ENCODE measurements at regions not wholly inside any gene's neighbourhood (a gene's known extent, or its start where the extent isn't known, plus 50 kb on each side); places are given as distances from the start of the nearest gene placed in this dataset.
A peak's percentile ranks its signal among the peaks of the same experiment; 100 is the strongest.

DNA sequence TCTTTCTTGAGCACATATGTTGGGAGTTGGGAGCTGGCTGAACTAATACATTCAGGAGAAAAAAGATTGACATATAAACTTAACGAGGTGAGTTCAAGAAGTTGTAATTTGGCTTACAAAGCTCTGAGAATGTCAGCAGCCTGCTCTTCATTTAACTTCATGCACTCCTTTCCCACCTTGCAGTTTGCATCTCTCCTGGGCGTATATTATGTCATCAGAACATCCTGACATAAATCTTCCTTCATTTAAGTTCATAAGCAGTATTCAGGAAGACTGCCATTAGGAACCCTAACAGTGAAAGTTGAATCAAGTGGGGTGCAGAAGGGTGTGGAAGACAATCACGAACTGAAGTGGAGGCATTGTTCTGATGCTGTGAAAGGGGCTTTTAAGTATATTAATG lies 288.1 kb downstream of the ARPP21 start:
- H3K27ac Mint-ChIP-seq: no peak overlapping the region
- no peak for DNase-seq (ENCODE audit: low spot score in 2 of 2)
- H3K36me3 Mint-ChIP-seq: no peaks in the 10 kb centered on the region
- H3K4me1 Mint-ChIP-seq: no peaks in the 10 kb centered on the region
- no peak for ATAC-seq (ENCODE audit: low read depth)
- H3K4me3 Mint-ChIP-seq: no peak overlapping the region
- H3K27me3 Mint-ChIP-seq: no peaks in the 10 kb centered on the region
- no peaks in the 10 kb centered on the region for H3K9me3 Mint-ChIP-seq

DNA sequence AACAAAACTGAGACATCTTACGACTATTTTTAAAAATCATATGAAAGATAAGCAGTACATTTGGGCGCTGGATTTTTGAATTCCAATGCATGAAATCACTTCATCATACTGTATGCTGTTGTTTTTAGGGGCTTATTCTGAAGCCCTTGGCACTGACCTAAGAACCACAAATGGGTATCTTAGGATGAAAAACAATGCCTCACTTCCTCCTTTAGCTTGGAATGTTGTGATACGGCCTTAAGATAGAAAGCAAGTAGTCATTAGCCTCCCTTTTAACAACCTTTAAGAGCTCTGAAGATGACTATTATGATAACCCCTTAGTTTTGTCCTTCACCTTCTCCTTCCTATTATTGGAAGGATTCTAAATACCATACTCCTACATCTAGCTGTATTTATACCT lies 289.8 kb downstream of the ARPP21 start:
- no peaks in the 10 kb centered on the region for H3K36me3 Mint-ChIP-seq
- no peak overlapping the region for H3K27ac Mint-ChIP-seq

DNA sequence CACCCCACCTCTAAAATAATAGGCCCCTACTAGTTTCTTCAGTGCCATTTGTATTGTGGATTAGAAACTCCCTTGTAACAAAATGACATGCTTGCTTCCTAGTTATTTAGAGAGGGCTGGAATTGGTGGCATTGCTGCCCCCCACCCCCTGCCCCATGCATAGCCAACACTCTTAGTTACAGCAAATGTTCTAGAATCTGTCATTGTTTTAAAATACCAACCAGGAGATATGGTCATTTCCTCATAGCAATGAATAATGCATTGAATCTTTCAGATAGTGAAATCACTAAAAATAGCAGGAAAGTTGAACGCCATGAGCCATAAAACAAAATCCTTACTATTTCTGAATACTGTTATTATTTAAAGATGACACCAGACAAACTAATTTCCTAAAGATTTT lies 292.5 kb downstream of the ARPP21 start:
- Mint-ChIP-seq H3K27ac (no peak overlapping the region), H3K27me3 (no peaks in the 10 kb centered on the region), H3K36me3 (no peaks in the 10 kb centered on the region), H3K4me1 (no peaks in the 10 kb centered on the region), H3K4me3 (no peak overlapping the region), H3K9me3 (no peaks in the 10 kb centered on the region)
- DNase-seq (ENCODE audit: low spot score in 2 of 2) (no peak), ATAC-seq (ENCODE audit: low read depth) (no peak)

More for the DNA sequence above, 289.8 kb downstream of the ARPP21 start:
- no peak for DNase-seq (ENCODE audit: low spot score in 2 of 2)
- Mint-ChIP-seq H3K4me1 (no peaks in the 10 kb centered on the region), H3K4me3 (no peak overlapping the region), H3K9me3 (no peaks in the 10 kb centered on the region), H3K27me3 (no peaks in the 10 kb centered on the region)
- no peak for ATAC-seq (ENCODE audit: low read depth)

DNA sequence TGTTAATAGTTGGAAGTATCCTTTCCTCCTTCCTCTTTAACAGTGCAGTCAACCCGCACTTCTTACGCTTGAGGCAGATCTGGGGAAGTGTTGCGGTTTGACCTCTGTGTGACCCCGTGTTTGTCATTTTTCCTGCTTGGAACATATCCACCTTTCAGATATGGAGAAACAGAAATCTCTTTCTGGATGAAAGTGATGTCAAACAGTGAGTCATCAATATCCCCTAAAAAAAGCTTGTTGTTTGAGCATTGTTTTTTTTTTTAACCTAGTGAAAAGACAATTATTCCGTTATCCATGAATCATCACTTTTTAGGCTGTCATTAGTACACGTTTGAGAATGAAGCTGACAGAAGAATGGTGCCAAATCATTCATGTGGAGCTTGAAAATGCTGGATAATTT lies 293.7 kb downstream of the ARPP21 start:
- no peak overlapping the region for H3K4me3 Mint-ChIP-seq
- no peaks in the 10 kb centered on the region for H3K9me3 Mint-ChIP-seq
- H3K27me3 Mint-ChIP-seq: no peaks in the 10 kb centered on the region
- DNase-seq (ENCODE audit: low spot score in 2 of 2) (no peak), ATAC-seq (ENCODE audit: low read depth) (no peak)
- H3K27ac Mint-ChIP-seq: no peak overlapping the region
- H3K4me1 Mint-ChIP-seq: no peaks in the 10 kb centered on the region
- H3K36me3 Mint-ChIP-seq: no peaks in the 10 kb centered on the region

- no peak for ATAC-seq (ENCODE audit: low read depth)
- H3K4me3 Mint-ChIP-seq: no peak overlapping the region
- DNase-seq (ENCODE audit: low spot score in 2 of 2): no peak
- no peaks in the 10 kb centered on the region for H3K36me3 Mint-ChIP-seq
- no peak overlapping the region for H3K27ac Mint-ChIP-seq
- no peaks in the 10 kb centered on the region for H3K27me3 Mint-ChIP-seq
- no peaks in the 10 kb centered on the region for H3K9me3 Mint-ChIP-seq
- H3K4me1 Mint-ChIP-seq: no peaks in the 10 kb centered on the region
These were observed 297.2 kb downstream of the ARPP21 start for GRCh38 chr3:35936571-35936970.

DNA sequence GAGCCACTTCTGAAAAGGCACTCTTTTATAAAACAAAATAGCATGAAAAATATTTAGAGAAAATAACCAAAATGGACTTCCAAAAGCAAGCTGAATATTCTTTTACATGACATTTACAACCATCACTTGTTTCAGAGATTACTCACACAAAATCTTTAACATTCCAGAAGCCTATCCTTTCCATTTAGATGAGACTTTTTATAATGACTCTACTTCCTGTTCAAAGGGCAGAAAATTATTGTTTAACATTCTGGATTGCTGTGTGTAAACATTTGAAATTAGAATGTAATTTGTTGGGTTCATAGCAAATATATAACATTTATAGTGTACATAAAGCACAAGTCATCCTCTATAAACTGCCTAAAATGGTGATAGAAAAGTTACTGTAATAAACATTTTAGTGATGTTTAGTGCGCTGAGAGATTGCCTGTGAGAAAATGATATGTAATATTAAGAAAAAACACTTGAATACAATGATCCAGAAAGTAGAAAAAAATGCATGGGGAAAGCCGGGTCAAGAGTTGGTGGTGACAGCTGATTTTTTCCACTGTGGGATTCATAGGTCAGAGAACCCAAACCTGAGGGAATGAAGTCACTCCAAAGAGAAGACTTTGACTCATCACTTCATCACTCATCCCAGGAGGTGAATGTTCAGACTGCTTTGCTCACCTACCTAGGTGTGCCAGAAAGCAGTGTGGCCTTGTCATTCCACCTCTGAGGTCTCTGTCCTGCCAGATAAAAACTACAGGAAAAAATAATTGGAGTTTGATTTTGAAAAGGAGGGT lies 305.8 kb downstream of the ARPP21 start:
- Mint-ChIP-seq H3K4me1 (no peaks in the 10 kb centered on the region), H3K27ac (no peak overlapping the region), H3K27me3 (no peaks in the 10 kb centered on the region), H3K36me3 (no peaks in the 10 kb centered on the region), H3K9me3 (no peaks in the 10 kb centered on the region), H3K4me3 (no peak overlapping the region)
- ATAC-seq (ENCODE audit: low read depth) (no peak), DNase-seq (ENCODE audit: low spot score in 2 of 2) (no peak)

GRCh38 chr3:35946121-35946853 lies 307.0 kb downstream of the ARPP21 start:
- Mint-ChIP-seq H3K27ac (no peak overlapping the region), H3K9me3 (no peaks in the 10 kb centered on the region), H3K36me3 (no peaks in the 10 kb centered on the region), H3K4me3 (no peak overlapping the region), H3K27me3 (no peaks in the 10 kb centered on the region), H3K4me1 (no peaks in the 10 kb centered on the region)
- no peak for ATAC-seq (ENCODE audit: low read depth)
- no peak for DNase-seq (ENCODE audit: low spot score in 2 of 2)

DNA sequence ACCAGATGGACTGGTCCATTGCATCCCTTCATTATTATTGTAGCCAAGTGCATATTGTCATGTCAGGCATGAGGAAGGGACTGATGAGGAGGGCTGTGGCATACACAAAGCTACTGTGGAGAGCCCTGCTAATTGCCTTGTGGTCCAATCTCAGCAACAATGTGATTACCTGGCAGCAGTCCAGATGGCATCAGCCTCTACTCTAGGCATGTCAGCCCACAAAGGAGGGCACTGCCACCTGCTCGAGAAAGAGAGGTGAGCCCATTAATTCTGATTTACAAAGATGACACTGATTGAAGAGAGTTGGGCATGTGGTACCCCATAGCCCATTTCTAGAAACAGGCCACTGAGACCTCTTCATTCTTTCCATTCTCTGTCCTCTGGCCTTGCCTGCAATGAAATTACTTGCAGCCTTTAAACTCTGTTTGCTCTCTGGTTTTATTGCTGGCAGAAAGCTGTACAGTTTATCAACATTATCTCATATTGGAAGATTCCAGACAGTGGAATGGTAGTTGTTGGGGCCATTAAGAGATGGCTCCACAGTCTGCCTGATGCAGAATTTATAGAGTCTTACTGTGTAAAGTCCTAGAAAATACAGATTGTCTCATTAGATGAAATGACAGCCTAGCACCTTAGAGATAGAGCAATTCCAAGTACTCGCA lies 307.7 kb downstream of the ARPP21 start:
- Mint-ChIP-seq H3K9me3 (no peaks in the 10 kb centered on the region), H3K27ac (no peak overlapping the region), H3K4me3 (no peak overlapping the region), H3K36me3 (no peaks in the 10 kb centered on the region), H3K4me1 (no peaks in the 10 kb centered on the region), H3K27me3 (no peaks in the 10 kb centered on the region)
- no peak for ATAC-seq (ENCODE audit: low read depth)
- no peak for DNase-seq (ENCODE audit: low spot score in 2 of 2)

DNA sequence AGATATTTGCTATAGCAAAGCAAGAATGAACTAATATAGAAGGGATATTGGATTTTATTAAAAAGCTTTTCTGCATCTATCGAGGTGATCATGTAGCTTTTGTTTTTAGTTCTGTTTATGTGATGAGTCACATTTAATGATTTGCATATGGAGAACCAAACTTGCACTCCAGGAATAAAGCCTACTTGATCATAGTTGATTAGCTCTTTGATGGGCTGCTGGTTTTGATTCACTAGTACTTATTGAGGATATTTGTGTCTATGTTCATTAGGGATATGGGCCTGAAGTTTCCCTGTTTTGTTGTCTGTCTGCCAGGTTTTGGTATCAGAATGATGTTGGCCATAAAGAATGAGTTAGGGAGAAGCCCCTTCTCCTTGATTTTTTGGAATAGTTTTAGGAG lies 310.7 kb downstream of the ARPP21 start:
- Mint-ChIP-seq H3K27ac (no peak overlapping the region), H3K36me3 (no peaks in the 10 kb centered on the region), H3K4me1 (no peaks in the 10 kb centered on the region), H3K27me3 (no peaks in the 10 kb centered on the region), H3K9me3 (no peaks in the 10 kb centered on the region), H3K4me3 (no peak overlapping the region)
- DNase-seq (ENCODE audit: low spot score in 2 of 2): no peak
- no peak for ATAC-seq (ENCODE audit: low read depth)

DNA sequence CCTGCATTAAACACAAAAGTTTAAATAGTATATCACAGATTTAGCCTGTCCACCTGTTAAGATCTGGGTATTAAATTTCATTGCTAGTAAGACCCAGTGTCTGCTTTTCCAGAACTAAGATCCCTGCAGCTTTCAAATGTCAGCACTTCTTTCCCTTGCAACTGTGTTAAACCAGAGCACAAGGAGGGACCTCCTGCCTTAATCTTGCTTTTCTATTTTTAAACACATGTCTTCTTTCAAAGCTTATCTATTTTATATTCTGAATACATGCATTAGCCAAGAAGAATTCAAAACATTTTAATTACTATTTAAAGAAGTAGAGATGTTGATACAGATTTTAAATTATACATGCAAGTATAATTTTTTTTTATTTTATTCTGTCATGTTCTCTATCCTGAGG lies 315.1 kb downstream of the ARPP21 start:
- no peak for DNase-seq (ENCODE audit: low spot score in 2 of 2)
- H3K27me3 Mint-ChIP-seq: no peaks in the 10 kb centered on the region
- no peaks in the 10 kb centered on the region for H3K4me1 Mint-ChIP-seq
- H3K4me3 Mint-ChIP-seq: no peak overlapping the region
- H3K9me3 Mint-ChIP-seq: peaks cover 3% of the 10 kb centered on the region
- no peaks in the 10 kb centered on the region for H3K36me3 Mint-ChIP-seq
- ATAC-seq (ENCODE audit: low read depth): no peak
- no peak overlapping the region for H3K27ac Mint-ChIP-seq

DNA sequence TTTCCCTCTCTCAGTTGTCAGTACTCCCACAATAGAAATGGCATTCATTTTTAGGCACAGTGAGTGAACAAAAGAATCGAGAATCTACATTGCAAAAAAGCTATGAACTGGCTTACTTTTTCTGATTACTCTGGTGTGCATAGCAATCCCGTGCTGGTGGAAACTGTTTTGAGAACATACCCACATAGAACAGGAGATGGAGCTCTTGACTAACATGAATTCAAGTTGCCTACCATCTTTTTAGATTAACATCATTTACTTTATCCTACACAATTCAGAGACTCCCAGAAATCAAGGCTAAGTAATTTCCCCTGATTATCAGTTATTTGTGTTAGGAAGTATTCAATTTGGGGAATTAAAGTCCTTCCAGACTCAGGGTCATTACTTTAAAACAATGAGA lies 326.6 kb downstream of the ARPP21 start:
- no peaks in the 10 kb centered on the region for H3K27me3 Mint-ChIP-seq
- H3K4me3 Mint-ChIP-seq: no peak overlapping the region
- ATAC-seq (ENCODE audit: low read depth) (peak; percentile 26), DNase-seq (ENCODE audit: low spot score in 2 of 2) (no peak)
- no peak overlapping the region for H3K27ac Mint-ChIP-seq
- H3K4me1 Mint-ChIP-seq: no peaks in the 10 kb centered on the region
- H3K36me3 Mint-ChIP-seq: no peaks in the 10 kb centered on the region
- H3K9me3 Mint-ChIP-seq: no peaks in the 10 kb centered on the region

DNA sequence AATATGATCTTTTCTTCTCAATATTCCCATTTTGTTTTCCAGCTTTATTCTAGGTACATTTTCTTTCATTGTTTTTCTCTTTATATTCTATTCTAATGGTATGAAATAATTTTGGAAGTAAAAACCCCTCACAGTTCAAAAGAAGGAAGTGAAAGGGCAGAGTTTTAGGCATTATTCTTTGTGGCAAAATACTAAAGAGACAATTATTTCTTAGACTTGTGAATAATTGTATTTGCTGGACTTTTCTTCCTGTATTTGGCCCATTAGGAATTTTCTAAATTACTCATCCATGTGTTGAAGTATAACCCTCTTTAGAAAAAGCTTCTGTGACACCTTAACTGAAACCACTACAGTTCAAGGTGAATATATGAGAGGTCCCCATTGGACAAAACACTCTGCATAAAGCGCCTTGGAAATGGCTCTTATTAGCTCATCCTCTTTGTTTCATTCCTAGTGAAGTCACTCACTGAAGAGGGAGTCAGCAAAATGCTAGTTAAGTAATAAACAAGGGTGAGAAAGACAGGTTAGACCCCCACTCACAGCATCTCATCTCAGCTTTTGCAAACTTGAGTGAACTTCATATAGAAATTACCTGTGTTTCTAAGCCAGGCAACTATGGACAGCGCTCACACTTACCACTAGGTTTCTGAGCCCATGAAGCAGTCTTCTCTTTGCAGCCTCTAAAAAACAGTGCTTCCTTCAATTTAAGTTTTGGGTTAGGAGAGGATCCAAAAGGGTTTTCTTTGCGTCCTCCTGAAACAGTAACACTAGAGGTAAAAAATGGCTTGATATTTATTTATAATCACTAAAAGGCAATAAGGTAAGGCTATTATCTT lies 327.5 kb downstream of the ARPP21 start:
- H3K27me3 Mint-ChIP-seq: peaks cover 3% of the 10 kb centered on the region
- no peak overlapping the region for H3K27ac Mint-ChIP-seq
- H3K4me3 Mint-ChIP-seq: no peak overlapping the region
- no peaks in the 10 kb centered on the region for H3K4me1 Mint-ChIP-seq
- no peaks in the 10 kb centered on the region for H3K9me3 Mint-ChIP-seq
- DNase-seq (ENCODE audit: low spot score in 2 of 2) (no peak), ATAC-seq (ENCODE audit: low read depth) (no peak)
- no peaks in the 10 kb centered on the region for H3K36me3 Mint-ChIP-seq

DNA sequence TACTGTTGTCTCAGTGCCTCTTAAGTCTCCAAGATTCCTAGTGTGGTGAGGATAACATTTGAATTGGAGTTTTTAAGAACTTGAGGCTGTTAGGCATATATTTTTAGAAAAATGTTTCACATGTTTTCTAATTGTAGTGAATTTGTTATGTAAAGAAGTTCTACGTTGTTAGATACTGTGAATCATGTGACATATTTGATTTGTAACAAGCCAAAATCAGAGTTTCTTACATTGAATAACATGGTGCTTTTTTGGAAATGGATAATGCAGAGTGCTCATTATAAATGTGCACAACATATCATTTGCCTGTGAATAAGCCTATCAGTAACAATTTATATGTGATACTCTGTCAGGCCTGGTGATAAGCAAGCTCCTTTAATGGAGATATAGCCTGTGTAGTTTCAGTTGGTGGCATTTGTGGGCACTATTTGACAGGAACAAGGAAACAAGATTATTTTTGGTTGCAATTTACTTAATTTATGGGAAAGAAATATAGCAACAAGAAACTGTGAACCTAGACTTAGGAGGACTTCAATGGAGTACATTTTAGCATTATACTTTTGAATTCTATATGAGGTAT lies 328.8 kb downstream of the ARPP21 start:
- no peak for DNase-seq (ENCODE audit: low spot score in 2 of 2)
- peaks cover 3% of the 10 kb centered on the region for H3K27me3 Mint-ChIP-seq
- no peaks in the 10 kb centered on the region for H3K4me1 Mint-ChIP-seq
- H3K9me3 Mint-ChIP-seq: peaks cover 1% of the 10 kb centered on the region
- ATAC-seq (ENCODE audit: low read depth): no peak
- no peak overlapping the region for H3K27ac Mint-ChIP-seq
- no peak overlapping the region for H3K4me3 Mint-ChIP-seq
- H3K36me3 Mint-ChIP-seq: no peaks in the 10 kb centered on the region

All from memory B cell (primary cell).